HG02885 (cell line): ENCODE measurements at regions not wholly inside any gene's neighbourhood (a gene's known extent, or its start where the extent isn't known, plus 50 kb on each side); places are given as distances from the start of the nearest gene placed in this dataset.

Experiments used
- ATAC-seq: cut with Tn5 transposase; IDR thresholded peaks from one replicate; pipeline ENCODE4 v1.9.1; 2021; ENCODE audit warnings: mild to moderate bottlenecking; ENCODE audit not compliant: unreplicated experiment, poor library complexity

GRCh38 chr11:16454289-16454863 lies 98.0 kb upstream of the SOX6 start:
- ATAC-seq: no peak

GRCh38 chr11:16448123-16448717 lies 91.9 kb upstream of the SOX6 start:
- no peak for ATAC-seq

- ATAC-seq: no peak
These were observed 85.1 kb upstream of the SOX6 start for GRCh38 chr11:16441461-16441860.

- ATAC-seq: no peak
These were observed 83.8 kb upstream of the SOX6 start for GRCh38 chr11:16440136-16440535.

- no peak for ATAC-seq
These were observed 77.7 kb upstream of the SOX6 start for GRCh38 chr11:16434036-16434435.

- ATAC-seq: no peak
These were observed 74.3 kb upstream of the SOX6 start for GRCh38 chr11:16430674-16431073.

- no peak for ATAC-seq
These were observed 65.5 kb upstream of the SOX6 start for GRCh38 chr11:16421826-16422225.

- no peak for ATAC-seq
These were observed 62.2 kb upstream of the SOX6 start for GRCh38 chr11:16418428-16419097.

- ATAC-seq: peak; percentile 95
These were observed 56.3 kb upstream of the SOX6 start for GRCh38 chr11:16412525-16413172.

- no peak for ATAC-seq
These were observed 54.1 kb upstream of the SOX6 start for GRCh38 chr11:16410479-16410878.

- no peak for ATAC-seq
These were observed 52.3 kb upstream of the SOX6 start for GRCh38 chr11:16408619-16409018.

GRCh38 chr11:16406226-16406625 lies 49.9 kb upstream of the SOX6 start:
- no peak for ATAC-seq
